Uterus (tissue), 2 donors: ENCODE measurements at regions not wholly inside any gene's neighbourhood (a gene's known extent, or its start where the extent isn't known, plus 50 kb on each side); places are given as distances from the start of the nearest gene placed in this dataset.

ENCODE experiments used
- POLR2A ChIP-seq, 2 donors: fragments of 450-650 bp; IDR thresholded peaks; one replicate each; pipeline ENCODE4 v1.6.1; 2016; ENCODE audit warnings: antibody characterized with exemption in 2 of 2, mild to moderate bottlenecking in 1 of 2, moderate library complexity in 1 of 2
- TF ChIP-seq, protein P1 (sequence below), 4 experiments: fragments of 200-600 bp in 2 of 4; fragments of 450-650 bp in 2 of 4; sonication (generic) in 2 of 4; IDR thresholded peaks; one replicate each; pipeline ENCODE4 v1.5.1; 2016 to 2019; ENCODE audit warnings: antibody characterized with exemption in 4 of 4, mild to moderate bottlenecking in 2 of 4, moderate library complexity in 1 of 4

DNA sequence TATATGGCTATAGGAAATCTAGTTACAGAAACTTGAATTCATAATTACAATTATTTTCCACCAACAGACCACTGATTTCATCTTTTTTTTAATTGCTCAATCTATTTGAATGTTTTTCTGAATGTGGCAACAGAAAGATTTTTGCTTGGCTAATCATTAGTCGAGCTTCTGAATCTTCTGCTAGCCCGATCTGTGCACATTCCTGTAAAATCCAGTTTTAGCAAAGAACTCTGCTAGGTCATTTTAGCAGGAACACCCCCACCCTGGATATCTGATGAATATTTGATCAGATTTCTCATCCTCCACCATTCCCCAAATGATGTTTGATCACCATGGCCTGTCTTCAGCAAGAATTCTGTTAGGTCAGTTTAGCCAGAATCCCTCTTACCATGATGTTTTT is 176.3 kb downstream of the LEPR start:
- no peak for TF ChIP-seq POLR2A (IDR thresholded peaks at IDR 0.05)
- TF ChIP-seq, protein P1, sequence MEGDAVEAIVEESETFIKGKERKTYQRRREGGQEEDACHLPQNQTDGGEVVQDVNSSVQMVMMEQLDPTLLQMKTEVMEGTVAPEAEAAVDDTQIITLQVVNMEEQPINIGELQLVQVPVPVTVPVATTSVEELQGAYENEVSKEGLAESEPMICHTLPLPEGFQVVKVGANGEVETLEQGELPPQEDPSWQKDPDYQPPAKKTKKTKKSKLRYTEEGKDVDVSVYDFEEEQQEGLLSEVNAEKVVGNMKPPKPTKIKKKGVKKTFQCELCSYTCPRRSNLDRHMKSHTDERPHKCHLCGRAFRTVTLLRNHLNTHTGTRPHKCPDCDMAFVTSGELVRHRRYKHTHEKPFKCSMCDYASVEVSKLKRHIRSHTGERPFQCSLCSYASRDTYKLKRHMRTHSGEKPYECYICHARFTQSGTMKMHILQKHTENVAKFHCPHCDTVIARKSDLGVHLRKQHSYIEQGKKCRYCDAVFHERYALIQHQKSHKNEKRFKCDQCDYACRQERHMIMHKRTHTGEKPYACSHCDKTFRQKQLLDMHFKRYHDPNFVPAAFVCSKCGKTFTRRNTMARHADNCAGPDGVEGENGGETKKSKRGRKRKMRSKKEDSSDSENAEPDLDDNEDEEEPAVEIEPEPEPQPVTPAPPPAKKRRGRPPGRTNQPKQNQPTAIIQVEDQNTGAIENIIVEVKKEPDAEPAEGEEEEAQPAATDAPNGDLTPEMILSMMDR (IDR thresholded peaks at IDR 0.05) = no peak
